Stomach (tissue), 8 donors: ENCODE measurements at regions not wholly inside any gene's neighbourhood (a gene's known extent, or its start where the extent isn't known, plus 50 kb on each side); places are given as distances from the start of the nearest gene placed in this dataset.

ENCODE experiments used
- DNase-seq, 2 donors: peaks; one replicate each; pipeline versions ENCODE4 v3.0.0 to v3.0.0-alpha.2; 2013 to 2019
- H3K27ac ChIP-seq, 5 donors: fragments of 200-600 bp in 4 of 5; sonication (generic) in 4 of 5; one replicate each; pipeline ENCODE4 v1.5.1; 2013 to 2019; ENCODE audit warnings: mild to moderate bottlenecking in 1 of 5, moderate library complexity in 1 of 5
- H3K27me3 ChIP-seq, 3 donors: fragments of 200-600 bp; sonication (generic); one replicate each; pipeline ENCODE4 v1.5.1; 2017 to 2019; ENCODE audit warnings: mixed run types in 1 of 3
- H3K36me3 ChIP-seq, 4 donors: fragments of 200-600 bp; sonication (generic); 1 replicate in 3 of 4; 2 replicates in 1 of 4; pipeline ENCODE4 v1.5.1; 2016 to 2019
- H3K4me1 ChIP-seq, 4 donors: fragments of 200-600 bp; sonication (generic); one replicate each; pipeline ENCODE4 v1.5.1; 2016 to 2019
- H3K4me3 ChIP-seq, 4 donors: fragments of 200-600 bp; sonication (generic) in 3 of 4; one replicate each; pipeline ENCODE4 v1.5.1; 2016 to 2019; ENCODE audit warnings: mild to moderate bottlenecking in 1 of 4
- H3K9me3 ChIP-seq, 4 donors: fragments of 200-600 bp; sonication (generic); one replicate each; pipeline ENCODE4 v1.5.1; 2016 to 2019
- CTCF ChIP-seq, 7 experiments: fragments of 450-650 bp in 4 of 7; fragments of 200-600 bp in 3 of 7; sonication (generic) in 3 of 7; IDR thresholded peaks; one replicate each; pipeline ENCODE4 v1.5.1; 2016 to 2019; ENCODE audit warnings: antibody characterized with exemption in 7 of 7, control low read depth in 2 of 7, mild to moderate bottlenecking in 1 of 7
- EP300 ChIP-seq: sonication (generic); formaldehyde crosslinking; IDR thresholded peaks from one replicate; pipeline ENCODE4 v1.6.1; 2017; ENCODE audit warnings: antibody characterized with exemption
- POLR2A ChIP-seq, 4 donors: fragments of 450-650 bp; IDR thresholded peaks; one replicate each; pipeline ENCODE4 v1.6.1; 2016; ENCODE audit warnings: antibody characterized with exemption in 4 of 4, control low read depth in 2 of 4, mild to moderate bottlenecking in 1 of 4, moderate library complexity in 1 of 4
- POLR2AphosphoS5 ChIP-seq, 3 donors: sonication (generic); formaldehyde crosslinking; IDR thresholded peaks; one replicate each; pipeline ENCODE4 v1.6.1; 2016; ENCODE audit warnings: antibody characterized with exemption in 3 of 3
- WGBS, 5 donors: extraction: QIAGEN DNeasy Blood & Tissue Kit in 3 of 5; methylation state at CpG; one replicate each; pipeline versions ENCODE4 v1.1.5 to v1.1.7; 2013 to 2018; 5-methylcytosine and 5-hydroxymethylcytosine counted together
- intact Hi-C: fragments of 100-400 bp; cut with DNase I; formaldehyde crosslinking; loops from one replicate; pipeline ENCODE4 v1.15.1; 2023; ENCODE audit warnings: low total_unique reads
- donor health status: healthy with polysubstance abuse.
- donor health status: Bipolar disorder and iron deficiency.
- donor health status: healthy.

GRCh38 chr7:145474009-145474686 lies 638.3 kb upstream of the TPK1 start:
- 61 to 68% (median 65%) methylated on average over 7 of the region's 7 CpGs for WGBS, 5 donors
- Histone ChIP-seq H3K27me3 (no peaks in the 10 kb centered on the region), H3K9me3 (peaks cover 0 to 6% (median 0%) of the 10 kb centered on the region in 4 donors), H3K36me3 (no peaks in the 10 kb centered on the region), H3K4me1 (no peaks in the 10 kb centered on the region), H3K27ac (no peak overlapping the region), H3K4me3 (no peak overlapping the region)
- DNase-seq = no peak
- no peak for TF ChIP-seq CTCF (IDR thresholded peaks at IDR 0.05)
- no peak for TF ChIP-seq POLR2AphosphoS5 (IDR thresholded peaks at IDR 0.05)
- TF ChIP-seq POLR2A (IDR thresholded peaks at IDR 0.05) = no peak
- TF ChIP-seq EP300 = no peak
- intact Hi-C loops = no loop called here

GRCh38 chr7:145471883-145472282 lies 636.0 kb upstream of the TPK1 start:
- TF ChIP-seq EP300 (no peak), CTCF (IDR thresholded peaks at IDR 0.05) (no peak), POLR2A (IDR thresholded peaks at IDR 0.05) (no peak), POLR2AphosphoS5 (IDR thresholded peaks at IDR 0.05) (no peak)

GRCh38 chr7:145464287-145464686 lies 628.4 kb upstream of the TPK1 start:
- Histone ChIP-seq H3K4me1 (no peaks in the 10 kb centered on the region), H3K36me3 (no peaks in the 10 kb centered on the region), H3K4me3 (no peak overlapping the region), H3K27me3 (no peaks in the 10 kb centered on the region), H3K27ac (no peak overlapping the region), H3K9me3 (peaks cover 0 to 6% (median 0%) of the 10 kb centered on the region in 4 donors)
- TF ChIP-seq POLR2A (IDR thresholded peaks at IDR 0.05) (no peak), EP300 (no peak), CTCF (IDR thresholded peaks at IDR 0.05) (no peak), POLR2AphosphoS5 (IDR thresholded peaks at IDR 0.05) (no peak)
- 56 to 70% (median 63%) methylated on average over 1 of the region's 1 CpG for WGBS, 5 donors
- intact Hi-C loops = no loop called here
- no peak for DNase-seq

More at GRCh38 chr7:145471883-145472282, 636.0 kb upstream of the TPK1 start:
- no peak for DNase-seq
- H3K4me3 ChIP-seq = no peak overlapping the region
- intact Hi-C loops = no loop called here
- H3K27me3 ChIP-seq = no peaks in the 10 kb centered on the region
- peaks cover 0 to 7% (median 0%) of the 10 kb centered on the region in 4 donors for H3K9me3 ChIP-seq
- no peaks in the 10 kb centered on the region for H3K4me1 ChIP-seq
- H3K36me3 ChIP-seq = no peaks in the 10 kb centered on the region
- H3K27ac ChIP-seq = no peak overlapping the region
- 24 to 42% (median 36%) methylated on average over 2 of the region's 2 CpGs for WGBS, 5 donors

- Histone ChIP-seq H3K27me3 (no peaks in the 10 kb centered on the region), H3K9me3 (peaks cover 0 to 4% (median 0%) of the 10 kb centered on the region in 4 donors), H3K36me3 (no peaks in the 10 kb centered on the region), H3K4me1 (no peaks in the 10 kb centered on the region), H3K27ac (no peak overlapping the region), H3K4me3 (no peak overlapping the region)
- intact Hi-C loops = no loop called here
- no peak for DNase-seq
- TF ChIP-seq EP300 = no peak
- 75 to 78% (median 77%) methylated on average over 4 of the region's 4 CpGs for WGBS, 5 donors
Observed at GRCh38 chr7:145462463-145462862, 626.6 kb upstream of the TPK1 start.

GRCh38 chr7:145434811-145435210 lies 599.0 kb upstream of the TPK1 start:
- H3K27ac ChIP-seq = no peak overlapping the region
- DNase-seq = no peak
- 86 to 93% (median 90%) methylated on average over 7 of the region's 7 CpGs for WGBS, 5 donors
- no peaks in the 10 kb centered on the region for H3K36me3 ChIP-seq
- intact Hi-C loops = no loop called here
- H3K27me3 ChIP-seq = no peaks in the 10 kb centered on the region
- H3K4me1 ChIP-seq = no peaks in the 10 kb centered on the region
- no peak for TF ChIP-seq POLR2A (IDR thresholded peaks at IDR 0.05)
- no peak for TF ChIP-seq POLR2AphosphoS5 (IDR thresholded peaks at IDR 0.05)
- no peak for TF ChIP-seq CTCF (IDR thresholded peaks at IDR 0.05)
- no peak for TF ChIP-seq EP300
- H3K9me3 ChIP-seq = peaks cover 0 to 5% (median 0%) of the 10 kb centered on the region in 4 donors
- no peak overlapping the region for H3K4me3 ChIP-seq
